GM10248 (cell line): ENCODE measurements at regions not wholly inside any gene's neighbourhood (a gene's known extent, or its start where the extent isn't known, plus 50 kb on each side); places are given as distances from the start of the nearest gene placed in this dataset.
"Not testable (repeated sequence)": the region's sequence is repeated elsewhere in the genome, so short reads cannot be mapped to it uniquely, and the experiment has no call there.

ENCODE experiments used
- CTCF ChIA-PET: fragments of 300-600 bp; sonication (Branson Sonifier 250); formaldehyde crosslinking; extraction: SDS; loops from one replicate; lab custom pipeline; 2021; ENCODE audit warnings: antibody characterized with exemption; lab: Yijun Ruan, JAX
- POLR2A ChIA-PET: fragments of 350-650 bp; sonication (Branson Sonifier 250); formaldehyde crosslinking; extraction: SDS; loops from one replicate; lab custom pipeline; 2020; ENCODE audit warnings: antibody characterized with exemption; lab: Yijun Ruan, JAX
- DNase-seq: peaks from one replicate; pipeline ENCODE4 v3.0.0; 2012; ENCODE audit errors: extremely low spot score
- TF ChIP-seq, protein P1 (sequence below): IDR thresholded peaks from 2 replicates; pipeline ENCODE4 v1.5.1; 2012; ENCODE audit warnings: mild to moderate bottlenecking, low read depth; ENCODE audit errors: extremely low read depth, missing control alignments, control extremely low read depth

DNA sequence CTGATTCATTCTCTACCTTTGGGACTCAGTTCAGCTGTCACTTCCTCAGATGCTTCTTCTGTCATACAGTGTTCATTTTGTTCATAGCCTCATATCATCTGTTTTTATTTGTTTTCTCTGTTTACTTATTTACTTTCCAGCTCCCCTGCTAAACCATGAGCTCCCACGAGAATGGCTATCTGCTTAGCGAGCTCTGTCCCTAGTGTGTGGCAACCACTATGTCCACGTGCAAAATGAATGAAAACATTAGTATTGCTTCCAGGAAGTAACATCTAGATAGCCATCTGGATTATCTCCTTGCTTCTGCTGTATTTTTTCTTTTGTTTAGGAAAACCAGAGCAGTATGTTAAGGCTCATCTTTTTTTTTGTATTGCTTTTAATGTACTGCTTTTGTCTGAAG, 417.0 kb upstream of the SLC35B3 start:
- TF ChIP-seq, protein P1, sequence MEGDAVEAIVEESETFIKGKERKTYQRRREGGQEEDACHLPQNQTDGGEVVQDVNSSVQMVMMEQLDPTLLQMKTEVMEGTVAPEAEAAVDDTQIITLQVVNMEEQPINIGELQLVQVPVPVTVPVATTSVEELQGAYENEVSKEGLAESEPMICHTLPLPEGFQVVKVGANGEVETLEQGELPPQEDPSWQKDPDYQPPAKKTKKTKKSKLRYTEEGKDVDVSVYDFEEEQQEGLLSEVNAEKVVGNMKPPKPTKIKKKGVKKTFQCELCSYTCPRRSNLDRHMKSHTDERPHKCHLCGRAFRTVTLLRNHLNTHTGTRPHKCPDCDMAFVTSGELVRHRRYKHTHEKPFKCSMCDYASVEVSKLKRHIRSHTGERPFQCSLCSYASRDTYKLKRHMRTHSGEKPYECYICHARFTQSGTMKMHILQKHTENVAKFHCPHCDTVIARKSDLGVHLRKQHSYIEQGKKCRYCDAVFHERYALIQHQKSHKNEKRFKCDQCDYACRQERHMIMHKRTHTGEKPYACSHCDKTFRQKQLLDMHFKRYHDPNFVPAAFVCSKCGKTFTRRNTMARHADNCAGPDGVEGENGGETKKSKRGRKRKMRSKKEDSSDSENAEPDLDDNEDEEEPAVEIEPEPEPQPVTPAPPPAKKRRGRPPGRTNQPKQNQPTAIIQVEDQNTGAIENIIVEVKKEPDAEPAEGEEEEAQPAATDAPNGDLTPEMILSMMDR: no peak
- ChIA-PET CTCF (interaction anchor here (1.6 kb wide), 1 partner anchor 12 kb away, joined by 5 read pairs; no protein-coding TSS in a partner anchor), POLR2A (no interaction called here)
- no peak for DNase-seq

DNA sequence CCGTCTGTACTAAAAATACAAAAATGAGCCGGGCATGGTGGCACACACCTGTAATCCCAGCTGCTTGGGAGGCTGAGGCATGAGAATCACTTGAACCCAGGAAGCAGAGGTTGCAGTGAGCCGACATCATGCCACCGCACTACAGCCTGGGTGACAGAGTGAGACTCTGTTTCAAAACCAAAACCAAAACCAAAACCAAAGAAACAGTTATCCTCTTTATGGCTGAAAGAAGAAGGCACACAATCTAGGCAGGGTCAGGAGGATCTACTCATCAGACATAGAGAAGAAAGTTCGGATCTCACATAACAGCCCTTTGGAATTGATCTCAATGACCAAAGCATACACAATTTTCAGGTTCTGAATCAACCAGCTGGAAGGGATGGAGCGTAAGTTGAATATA, 411.3 kb upstream of the SLC35B3 start:
- DNase-seq, CTCF ChIA-PET, POLR2A ChIA-PET: not testable (repeated sequence)

DNA sequence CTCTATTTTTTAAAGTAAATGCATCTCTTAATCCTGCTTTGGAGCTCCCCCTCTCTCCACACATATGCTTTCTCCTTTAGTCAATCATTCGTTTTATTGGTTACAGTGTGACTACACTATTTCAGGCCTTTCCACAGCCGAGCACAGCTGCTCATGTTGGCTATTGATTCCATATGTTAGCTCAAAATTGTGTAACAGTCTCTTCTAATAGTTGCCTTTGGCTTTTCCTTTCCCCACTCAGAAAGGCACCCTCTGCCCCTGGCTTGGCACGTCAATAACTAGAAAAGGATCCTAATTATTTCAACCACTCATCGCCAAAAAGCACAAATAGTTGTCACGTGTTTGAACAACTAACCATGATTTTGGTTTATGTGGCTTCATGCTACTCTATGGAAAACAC, 410.3 kb upstream of the SLC35B3 start:
- TF ChIP-seq, protein P1: no peak
- POLR2A ChIA-PET: no interaction called here
- DNase-seq: no peak
- CTCF ChIA-PET: interaction anchor here (1.1 kb wide), 1 partner anchor 39 kb away, joined by 3 read pairs; no protein-coding TSS in a partner anchor

DNA sequence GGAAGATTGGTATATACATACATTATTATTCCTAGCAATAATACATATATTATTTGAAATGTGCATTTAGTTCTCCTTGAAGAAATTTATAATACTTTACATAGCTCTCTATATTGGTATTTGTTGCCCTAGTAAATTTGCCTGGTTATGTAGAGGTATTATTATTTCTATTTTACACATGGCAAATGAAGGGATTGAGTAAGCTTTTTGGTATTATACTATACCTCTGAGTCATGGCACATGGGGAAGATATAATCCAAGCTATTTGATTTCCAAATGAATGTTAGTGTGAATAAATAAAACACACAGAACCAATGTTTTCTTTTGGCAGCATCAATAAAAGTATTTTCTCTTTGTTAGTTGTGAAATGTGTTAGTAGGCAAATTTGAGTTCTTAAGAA, 409.6 kb upstream of the SLC35B3 start:
- TF ChIP-seq, protein P1: no peak
- ChIA-PET POLR2A (no interaction called here), CTCF (interaction anchor here (1.1 kb wide), 1 partner anchor 39 kb away, joined by 3 read pairs; no protein-coding TSS in a partner anchor)
- DNase-seq: no peak

DNA sequence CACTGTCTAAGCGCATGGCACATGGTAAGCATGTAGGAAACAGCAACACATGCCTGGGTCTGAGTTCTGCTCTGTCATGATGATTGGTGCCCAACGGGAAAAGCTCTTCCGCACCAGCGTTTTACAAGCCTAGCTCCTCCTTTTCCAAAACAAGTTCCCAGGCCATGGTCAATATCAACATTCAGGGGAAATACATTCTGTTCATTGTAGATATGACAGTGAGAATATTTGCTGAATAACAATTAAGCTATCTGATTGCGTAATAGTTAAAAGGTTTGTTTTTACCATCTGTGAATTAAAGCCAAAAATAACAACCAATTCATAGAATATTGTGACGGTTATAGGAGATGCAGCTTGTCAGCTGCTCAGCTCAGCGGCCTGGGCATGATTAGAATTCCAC, 404.3 kb upstream of the SLC35B3 start:
- POLR2A ChIA-PET: no interaction called here
- CTCF ChIA-PET: interaction anchor here (1.9 to 2.0 kb wide), 2 partner anchors 8 to 10 kb away, joined by 5 to 7 read pairs; no protein-coding TSS in a partner anchor
- DNase-seq: no peak
- TF ChIP-seq, protein P1: no peak

DNA sequence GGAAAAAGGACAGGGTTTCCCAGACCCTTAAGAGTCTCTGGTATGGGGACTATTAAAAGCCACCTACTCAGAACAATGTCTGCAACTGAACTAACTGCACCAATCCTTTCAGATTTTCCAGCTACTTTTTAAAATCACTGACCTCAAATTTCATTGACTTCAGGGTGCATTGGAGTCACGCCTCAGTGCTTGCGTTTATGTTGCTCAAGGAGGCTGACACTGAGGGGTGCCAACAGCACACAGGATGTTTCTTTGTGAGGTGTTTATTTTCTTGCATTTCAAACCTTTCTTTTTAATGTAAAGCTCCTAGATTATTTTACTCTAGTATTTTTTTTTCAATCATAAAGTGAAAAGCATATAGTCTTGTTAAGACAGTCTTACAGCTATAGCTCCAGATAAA, 402.0 kb upstream of the SLC35B3 start:
- POLR2A ChIA-PET: no interaction called here
- CTCF ChIA-PET: no interaction called here
- TF ChIP-seq, protein P1: no peak
- no peak for DNase-seq

DNA sequence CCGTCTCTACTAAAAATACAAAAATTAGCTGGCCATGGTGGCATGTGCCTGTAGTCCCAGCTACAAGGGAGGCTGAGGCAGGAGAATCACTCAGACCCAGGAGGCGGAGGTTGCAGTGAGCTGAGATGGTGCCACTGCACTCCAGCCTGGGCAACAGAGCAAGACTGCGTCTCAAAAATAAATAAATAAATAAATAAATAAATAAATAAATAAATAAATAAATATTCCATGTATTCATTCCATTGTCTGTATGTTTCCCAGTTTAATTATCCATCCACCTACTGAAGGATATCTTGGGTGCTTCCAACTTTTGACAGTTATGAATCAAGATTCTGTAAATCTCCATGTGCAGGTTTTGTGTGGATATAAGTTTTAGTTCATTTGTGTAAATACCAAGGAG, 397.4 kb upstream of the SLC35B3 start:
- POLR2A ChIA-PET, CTCF ChIA-PET, DNase-seq: not testable (repeated sequence)
